Stimulated activated CD4-positive, alpha-beta T cell treated with anti-CD3 and anti-CD28 coated beads, Interleukin-4, amount 100 ng/mL, for 4 hours (primary cell): ENCODE measurements at regions not wholly inside any gene's neighbourhood (a gene's known extent, or its start where the extent isn't known, plus 50 kb on each side); places are given as distances from the start of the nearest gene placed in this dataset.

Source experiments
- DNase-seq, 2 experiments: peaks; one replicate each; pipeline ENCODE4 v3.0.0-alpha.2; 2020

GRCh38 chr14:36028218-36028617 lies 148.3 kb downstream of the PTCSC3 start:
- DNase-seq: no peak

DNA sequence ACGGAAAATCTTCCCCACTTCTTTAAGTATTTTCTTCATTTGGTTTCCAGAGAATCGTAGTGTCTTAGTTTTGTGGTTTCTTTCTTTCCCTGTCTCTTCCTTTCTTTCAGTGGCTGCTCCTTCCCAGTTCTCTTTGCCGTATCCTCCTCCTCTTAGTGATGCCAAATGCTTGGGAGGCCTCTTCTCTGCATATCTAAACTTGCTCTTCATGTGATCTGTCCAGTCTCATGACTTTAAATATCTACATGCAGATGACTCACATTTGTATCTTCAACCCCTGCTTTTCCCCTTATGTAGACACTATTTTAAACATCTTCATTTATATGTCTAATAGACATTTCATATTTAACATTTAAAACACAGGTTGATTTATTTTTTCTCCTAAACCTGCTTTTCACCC lies 149.2 kb downstream of the PTCSC3 start:
- DNase-seq: no peak

DNA sequence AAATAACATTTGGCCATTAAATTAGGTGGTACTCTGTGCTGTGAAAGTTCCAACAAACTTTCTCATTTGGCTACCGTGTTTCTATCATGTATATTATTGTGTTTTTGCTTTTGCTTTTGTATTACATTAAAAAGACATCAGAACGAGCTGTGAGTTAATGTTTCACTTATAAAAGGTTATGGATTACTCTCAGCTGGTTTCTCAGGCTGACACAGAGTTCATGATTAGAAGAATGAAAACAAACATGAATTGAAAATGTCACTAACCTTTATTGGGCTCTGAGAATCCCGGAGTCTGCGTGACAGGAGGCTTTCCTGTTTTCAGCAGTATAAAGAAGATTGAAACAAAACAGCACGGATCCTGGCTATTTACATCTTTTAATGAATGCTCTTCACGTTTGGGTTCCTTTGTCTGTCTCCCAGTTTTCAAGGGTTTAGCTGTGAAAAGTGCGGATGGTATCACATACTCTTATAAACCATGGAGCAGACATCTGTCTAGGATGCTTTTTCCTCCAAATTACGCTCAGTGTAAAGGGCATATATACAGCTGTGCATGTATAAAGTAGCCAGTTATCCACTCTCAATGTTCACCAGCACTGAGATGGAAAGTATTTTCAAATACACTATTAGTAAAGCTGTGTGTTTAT lies 153.6 kb downstream of the PTCSC3 start:
- no peak for DNase-seq

GRCh38 chr14:36021591-36022320 lies 154.8 kb downstream of the PTCSC3 start:
- no peak for DNase-seq

DNA sequence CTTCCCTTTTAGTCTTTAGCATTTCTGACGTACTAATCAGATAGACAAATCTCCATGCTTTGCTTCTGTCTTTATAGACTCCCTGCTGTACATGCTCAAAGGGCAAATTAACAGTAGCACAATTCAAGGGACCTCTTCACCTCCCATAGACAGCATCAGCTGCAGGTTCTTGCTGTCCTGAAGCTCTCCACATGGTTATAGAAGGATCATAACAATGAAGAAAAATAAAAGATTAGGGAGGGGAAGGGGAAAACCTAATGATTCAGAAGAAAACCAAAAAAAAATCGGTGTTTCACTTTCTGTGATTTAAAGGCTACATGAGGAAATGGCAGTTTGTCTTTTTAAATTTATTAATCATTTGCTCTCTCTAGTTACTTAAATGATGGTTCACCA lies 155.5 kb downstream of the PTCSC3 start:
- DNase-seq: no peak

GRCh38 chr14:36020120-36021029 lies 156.1 kb downstream of the PTCSC3 start:
- no peak for DNase-seq

DNA sequence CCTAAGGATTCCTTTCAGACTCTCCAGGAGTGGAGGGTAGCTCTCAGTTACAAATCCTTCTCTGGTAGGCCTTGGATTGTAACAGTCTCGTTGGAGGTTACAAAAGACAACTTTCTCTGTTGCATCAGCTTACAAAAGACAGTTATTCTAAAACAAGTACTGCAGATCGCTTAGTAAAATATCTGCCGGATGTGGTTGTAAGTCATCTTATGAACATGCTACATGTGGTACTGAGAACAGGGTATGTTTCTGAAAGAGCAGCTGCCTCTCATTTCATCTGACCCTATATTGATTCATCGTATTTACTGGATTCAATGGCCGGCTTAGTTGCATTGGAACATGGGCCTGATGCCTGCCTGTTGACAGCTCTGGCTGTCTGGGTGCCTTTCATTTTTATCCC lies 157.4 kb downstream of the PTCSC3 start:
- DNase-seq: no peak

DNA sequence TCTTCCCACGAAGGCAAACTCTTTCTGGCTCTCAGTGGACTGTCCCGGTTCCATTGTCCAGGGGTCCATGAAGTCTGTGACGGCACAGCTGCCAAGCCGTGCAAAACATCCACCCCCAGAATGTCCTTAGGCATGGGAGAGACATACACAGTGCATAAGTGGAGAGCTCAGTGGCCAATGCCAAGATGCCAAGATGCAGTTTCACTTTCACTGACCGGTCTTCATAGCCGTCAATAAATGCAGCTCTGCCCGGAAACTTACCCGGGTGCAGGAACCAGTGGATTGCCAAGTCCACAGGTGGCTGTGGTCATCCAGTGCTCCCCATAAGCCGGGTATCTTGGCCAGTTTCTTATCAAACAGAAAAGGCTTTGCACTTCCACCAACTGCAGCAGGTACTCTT lies 162.3 kb downstream of the PTCSC3 start:
- DNase-seq: no peak

- DNase-seq: no peak
Observed at GRCh38 chr14:36013483-36013882, 163.0 kb downstream of the PTCSC3 start.

DNA sequence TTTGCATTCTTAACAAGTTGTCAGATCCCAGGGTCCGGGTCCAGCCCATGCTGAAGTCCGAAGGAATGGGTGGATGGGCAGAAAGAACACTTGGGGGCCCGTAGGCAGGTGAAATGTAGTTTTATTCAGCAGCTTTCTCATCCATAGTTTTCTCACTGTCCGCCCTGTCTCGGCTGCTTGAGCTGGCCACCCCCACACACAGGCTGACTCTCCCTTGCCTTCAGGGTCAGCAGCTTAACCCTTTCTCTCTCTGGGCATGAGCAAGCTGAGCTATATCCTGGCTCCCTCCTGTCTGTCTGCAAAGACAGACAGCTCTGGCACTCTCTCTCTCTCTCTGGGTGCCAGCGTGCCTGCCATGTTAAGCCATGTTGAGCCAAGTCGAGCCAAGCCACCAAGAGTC lies 163.9 kb downstream of the PTCSC3 start:
- no peak for DNase-seq

- DNase-seq: no peak
Observed at GRCh38 chr14:36009643-36010042, 166.9 kb downstream of the PTCSC3 start.

DNA sequence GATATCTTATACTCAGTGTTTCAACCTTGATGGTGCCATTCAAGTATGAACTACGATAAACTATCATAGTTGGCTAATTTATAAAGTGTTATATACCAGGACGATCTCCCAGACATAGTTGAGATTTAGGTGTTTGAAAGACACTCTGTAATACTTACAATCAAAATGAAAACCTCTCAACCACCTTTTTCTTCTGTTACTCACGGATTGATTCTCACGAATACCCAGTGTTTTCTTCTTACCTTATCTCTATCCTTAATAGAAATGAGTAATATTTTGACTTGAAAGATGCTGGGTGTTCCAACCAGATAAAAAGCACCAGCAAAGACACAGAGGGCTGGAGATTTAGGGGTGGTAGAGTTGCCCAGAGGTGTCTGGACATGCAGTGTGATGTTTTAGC lies 169.9 kb downstream of the PTCSC3 start:
- DNase-seq: no peak

DNA sequence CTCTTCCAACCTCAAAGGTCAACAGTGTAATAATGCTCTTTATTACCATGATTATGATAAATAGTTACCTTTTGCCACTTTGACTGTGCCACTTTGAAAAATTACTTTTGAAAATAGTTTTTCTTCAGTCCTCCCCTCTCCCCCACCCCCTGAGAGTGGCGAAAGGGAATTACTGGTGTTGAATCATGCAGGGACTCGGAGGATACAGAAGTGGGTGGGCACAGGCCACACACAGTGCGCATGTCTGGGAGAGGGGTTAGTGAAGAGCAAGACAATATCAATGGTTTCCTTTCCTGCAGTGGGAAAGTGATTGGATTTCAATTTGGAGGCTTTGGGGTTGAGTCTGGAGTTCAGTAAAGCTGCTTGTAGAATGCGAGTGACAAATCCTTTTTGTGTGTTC lies 170.9 kb downstream of the PTCSC3 start:
- no peak for DNase-seq

GRCh38 chr14:36001936-36002335 lies 174.6 kb downstream of the PTCSC3 start:
- no peak for DNase-seq

- DNase-seq: no peak
Observed at GRCh38 chr14:35999294-35999693, 173.2 kb downstream of the BRMS1L start.

GRCh38 chr14:35998303-35998702 lies 172.2 kb downstream of the BRMS1L start:
- DNase-seq: no peak

GRCh38 chr14:35993684-35993960 lies 167.5 kb downstream of the BRMS1L start:
- DNase-seq: no peak

DNA sequence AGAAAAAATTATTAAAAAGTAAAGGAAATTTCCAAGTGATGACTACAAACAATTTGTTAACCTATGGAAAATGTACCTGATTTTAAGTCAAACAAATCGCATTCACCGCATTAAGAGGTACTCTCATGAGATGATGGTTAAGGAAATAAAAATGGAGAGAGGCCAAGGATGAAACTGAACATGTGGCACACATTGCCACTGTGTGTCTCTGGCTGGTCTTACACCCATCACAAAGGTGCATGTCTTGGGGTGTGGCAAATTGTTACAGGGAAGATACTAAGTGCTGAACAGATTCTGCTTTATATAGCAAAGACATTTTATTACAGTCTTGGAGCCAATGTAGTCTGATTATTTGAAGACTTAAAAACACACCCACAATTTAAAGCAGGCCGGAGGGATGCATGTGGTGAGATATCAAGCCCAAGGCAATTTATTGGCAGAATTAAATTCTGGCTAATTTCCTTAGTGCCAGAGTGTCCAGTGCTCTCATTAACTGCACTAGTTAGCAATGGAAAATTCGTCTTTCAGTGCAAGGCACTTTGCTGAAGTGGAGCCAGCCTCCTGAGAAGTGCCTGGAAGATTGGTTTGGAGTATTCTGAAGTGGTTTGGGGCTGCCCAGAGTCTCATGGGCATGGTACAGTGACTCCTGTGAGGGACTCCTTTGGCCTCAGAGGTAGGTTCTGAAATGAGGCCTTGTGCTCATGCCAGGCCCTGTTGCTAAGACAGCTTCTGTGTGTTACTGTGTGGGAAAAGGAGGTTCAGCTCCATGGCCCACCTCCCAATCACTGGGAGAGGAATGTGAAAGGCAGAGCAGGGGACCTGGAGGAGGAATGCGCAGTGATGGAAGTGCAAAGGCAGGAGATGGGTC lies 166.9 kb downstream of the BRMS1L start:
- DNase-seq: no peak

DNA sequence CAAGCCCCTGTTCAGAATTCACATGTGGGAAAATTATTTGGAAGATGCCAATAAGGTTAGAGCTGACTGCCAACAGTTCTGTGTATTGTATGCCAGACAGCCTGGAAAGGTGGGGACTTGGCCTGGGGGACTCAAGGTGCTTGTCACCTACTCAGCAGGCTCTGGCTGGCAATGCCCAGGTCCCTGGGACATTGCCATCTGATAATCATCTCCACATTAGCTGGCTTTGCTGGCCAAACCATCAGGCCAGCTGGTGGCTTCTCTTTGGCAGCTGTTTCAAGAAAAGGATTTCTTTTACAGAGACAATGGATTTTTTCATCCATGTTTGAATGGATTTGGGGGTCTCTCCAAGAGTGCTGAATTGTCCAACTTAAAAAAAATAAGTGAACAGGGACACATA lies 165.2 kb downstream of the BRMS1L start:
- DNase-seq: no peak

DNA sequence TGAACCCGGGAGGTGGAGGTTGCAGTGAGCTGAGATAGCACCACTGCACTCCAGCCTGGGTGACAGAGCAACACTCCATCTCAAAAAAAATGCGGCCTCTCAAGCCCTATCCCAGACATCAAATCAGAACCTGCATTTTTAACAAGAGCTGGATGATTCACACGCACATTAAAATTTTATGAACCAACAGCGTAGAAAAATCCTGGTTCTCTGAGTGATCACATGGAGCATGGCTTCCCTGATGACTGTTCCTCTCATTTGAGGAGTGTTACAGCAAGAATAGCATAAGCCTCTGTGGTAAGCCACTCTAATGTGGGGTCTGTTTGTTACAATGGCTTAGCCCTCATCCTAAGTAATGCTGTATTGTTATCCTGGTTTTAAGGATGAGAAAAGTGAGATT lies 163.6 kb downstream of the BRMS1L start:
- DNase-seq: no peak

DNA sequence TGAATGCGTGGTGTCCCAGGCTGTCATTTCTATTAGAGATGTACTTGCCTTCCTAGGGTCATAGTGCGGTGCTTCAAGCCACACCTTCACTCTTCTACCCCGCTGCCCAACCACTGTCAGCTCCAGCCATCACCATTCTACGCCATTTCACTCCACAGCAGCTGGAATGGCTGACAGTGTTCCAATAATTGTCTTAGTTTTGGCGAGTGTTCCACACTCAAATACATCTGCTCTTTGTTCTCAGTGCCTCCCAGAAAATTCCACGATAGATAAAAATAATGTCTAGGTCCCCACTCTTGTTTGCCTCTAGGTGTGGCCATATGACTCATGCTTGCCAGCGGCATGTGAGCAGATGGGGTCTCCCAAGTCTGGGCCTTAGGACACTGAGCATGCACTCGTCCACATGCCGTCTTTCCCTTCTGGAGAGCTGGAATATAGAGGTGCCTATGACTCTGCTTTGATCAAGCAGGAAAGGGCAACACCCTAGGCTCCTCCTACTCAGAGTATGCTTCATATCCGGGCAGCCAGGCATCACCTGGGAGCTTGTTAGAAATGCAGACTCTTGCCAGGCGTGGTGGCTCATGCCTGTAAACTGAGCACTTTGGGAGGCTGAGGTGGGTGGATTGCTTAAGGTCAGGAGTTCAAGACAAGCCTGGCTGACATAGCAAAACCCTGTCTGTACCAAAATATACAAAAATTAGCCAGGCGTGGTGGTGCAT lies 163.0 kb downstream of the BRMS1L start:
- DNase-seq: no peak

- DNase-seq: no peak
Observed at GRCh38 chr14:35988550-35988949, 162.4 kb downstream of the BRMS1L start.
